Loucy (cell line): ENCODE measurements at regions not wholly inside any gene's neighbourhood (a gene's known extent, or its start where the extent isn't known, plus 50 kb on each side); places are given as distances from the start of the nearest gene placed in this dataset.

Experiments
- EZH2phosphoT487 ChIP-seq: fragments of 200-600 bp; IDR thresholded peaks from 2 replicates; pipeline ENCODE4 v1.6.1; 2018; ENCODE audit warnings: antibody characterized with exemption, mild to moderate bottlenecking, moderate library complexity, borderline replicate concordance
- TF ChIP-seq, protein P1 (sequence below): fragments of 200-600 bp; sonication (generic); conservative IDR thresholded peaks from 2 replicates; pipeline ENCODE4 v1.5.1; 2014; ENCODE audit warnings: mild to moderate bottlenecking, antibody characterized with exemption, low read length

DNA sequence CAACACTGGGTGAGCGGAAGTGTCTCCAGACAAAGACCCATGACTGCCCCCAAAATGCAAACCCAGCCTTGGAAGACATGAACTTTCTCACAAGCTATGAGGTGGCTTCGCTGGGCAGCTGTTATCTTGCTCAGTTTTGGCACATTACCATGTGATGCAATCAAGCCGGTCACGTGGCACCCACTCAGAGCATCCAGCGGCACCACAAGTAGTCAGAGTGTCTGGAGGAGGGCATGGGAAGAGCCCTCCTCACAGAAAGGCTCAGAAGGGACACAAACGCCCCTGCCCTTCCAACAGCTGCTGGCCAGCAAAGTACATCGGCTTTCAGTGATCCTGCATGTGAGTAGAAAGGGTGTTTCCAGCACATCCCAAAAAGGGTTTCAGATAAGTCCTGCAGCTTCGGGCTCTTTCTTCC is 145.5 kb upstream of the IRF2BP2 start:
- TF ChIP-seq, protein P1, sequence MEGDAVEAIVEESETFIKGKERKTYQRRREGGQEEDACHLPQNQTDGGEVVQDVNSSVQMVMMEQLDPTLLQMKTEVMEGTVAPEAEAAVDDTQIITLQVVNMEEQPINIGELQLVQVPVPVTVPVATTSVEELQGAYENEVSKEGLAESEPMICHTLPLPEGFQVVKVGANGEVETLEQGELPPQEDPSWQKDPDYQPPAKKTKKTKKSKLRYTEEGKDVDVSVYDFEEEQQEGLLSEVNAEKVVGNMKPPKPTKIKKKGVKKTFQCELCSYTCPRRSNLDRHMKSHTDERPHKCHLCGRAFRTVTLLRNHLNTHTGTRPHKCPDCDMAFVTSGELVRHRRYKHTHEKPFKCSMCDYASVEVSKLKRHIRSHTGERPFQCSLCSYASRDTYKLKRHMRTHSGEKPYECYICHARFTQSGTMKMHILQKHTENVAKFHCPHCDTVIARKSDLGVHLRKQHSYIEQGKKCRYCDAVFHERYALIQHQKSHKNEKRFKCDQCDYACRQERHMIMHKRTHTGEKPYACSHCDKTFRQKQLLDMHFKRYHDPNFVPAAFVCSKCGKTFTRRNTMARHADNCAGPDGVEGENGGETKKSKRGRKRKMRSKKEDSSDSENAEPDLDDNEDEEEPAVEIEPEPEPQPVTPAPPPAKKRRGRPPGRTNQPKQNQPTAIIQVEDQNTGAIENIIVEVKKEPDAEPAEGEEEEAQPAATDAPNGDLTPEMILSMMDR, result no peak
- TF ChIP-seq EZH2phosphoT487, result no peak
